ENCODE measurements at regions not wholly inside any gene's neighbourhood (a gene's known extent, or its start where the extent isn't known, plus 50 kb on each side); places are given as distances from the start of the nearest gene placed in this dataset.

DNA sequence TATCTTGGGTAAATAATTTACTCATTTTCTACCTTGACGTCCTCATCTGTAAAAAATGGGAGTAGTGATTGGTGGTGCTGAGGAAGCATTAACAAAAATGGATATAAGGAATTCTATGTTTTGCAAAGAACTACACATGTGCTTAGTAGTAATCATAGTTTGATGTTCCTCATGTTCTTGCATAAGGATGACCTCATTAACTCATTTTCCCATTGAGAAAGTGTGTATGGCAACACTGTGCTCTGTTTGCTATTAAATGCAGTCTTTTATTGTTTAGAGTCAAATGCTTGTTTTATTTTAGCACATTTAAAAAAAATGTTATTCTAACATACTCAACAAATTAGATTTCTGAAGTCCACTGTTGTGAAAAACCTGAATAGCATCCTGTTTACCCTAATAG, 211.2 kb upstream of the RSPO3 start:
- TF ChIP-seq EZH2phosphoT487 (IDR thresholded peaks at IDR 0.05; ENCODE audit: low read length) = no peak
- TF ChIP-seq, protein P1, sequence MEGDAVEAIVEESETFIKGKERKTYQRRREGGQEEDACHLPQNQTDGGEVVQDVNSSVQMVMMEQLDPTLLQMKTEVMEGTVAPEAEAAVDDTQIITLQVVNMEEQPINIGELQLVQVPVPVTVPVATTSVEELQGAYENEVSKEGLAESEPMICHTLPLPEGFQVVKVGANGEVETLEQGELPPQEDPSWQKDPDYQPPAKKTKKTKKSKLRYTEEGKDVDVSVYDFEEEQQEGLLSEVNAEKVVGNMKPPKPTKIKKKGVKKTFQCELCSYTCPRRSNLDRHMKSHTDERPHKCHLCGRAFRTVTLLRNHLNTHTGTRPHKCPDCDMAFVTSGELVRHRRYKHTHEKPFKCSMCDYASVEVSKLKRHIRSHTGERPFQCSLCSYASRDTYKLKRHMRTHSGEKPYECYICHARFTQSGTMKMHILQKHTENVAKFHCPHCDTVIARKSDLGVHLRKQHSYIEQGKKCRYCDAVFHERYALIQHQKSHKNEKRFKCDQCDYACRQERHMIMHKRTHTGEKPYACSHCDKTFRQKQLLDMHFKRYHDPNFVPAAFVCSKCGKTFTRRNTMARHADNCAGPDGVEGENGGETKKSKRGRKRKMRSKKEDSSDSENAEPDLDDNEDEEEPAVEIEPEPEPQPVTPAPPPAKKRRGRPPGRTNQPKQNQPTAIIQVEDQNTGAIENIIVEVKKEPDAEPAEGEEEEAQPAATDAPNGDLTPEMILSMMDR (IDR thresholded peaks at IDR 0.05; ENCODE audit: low read length) = no peak
- TF ChIP-seq EZH2 (optimal IDR thresholded peaks at IDR 0.05; ENCODE audit: low read depth, low read length) = no peak
